ENCODE measurements at regions not wholly inside any gene's neighbourhood (a gene's known extent, or its start where the extent isn't known, plus 50 kb on each side); places are given as distances from the start of the nearest gene placed in this dataset.
A peak's percentile ranks its signal among the peaks of the same experiment; 100 is the strongest.

GRCh38 chr4:165668694-165669093 is 204.3 kb upstream of the TLL1 start:
- no peaks in the 10 kb centered on the region for H3K27me3 ChIP-seq (ENCODE audit: control insufficient read depth, extremely low read depth, insufficient read depth, low read length)
- H3K4me2 ChIP-seq (ENCODE audit: control insufficient read depth, extremely low read depth, insufficient read depth, low read depth, low read length) = no peak overlapping the region
- no peaks in the 10 kb centered on the region for H3K9me1 ChIP-seq (ENCODE audit: control insufficient read depth, extremely low read depth, insufficient read depth, low read length)
- H3K9ac ChIP-seq (ENCODE audit: control insufficient read depth, extremely low read depth, insufficient read depth, low read length) = no peak overlapping the region
- DNase-seq (ENCODE audit: low read depth, low spot score) (no peak), FAIRE-seq (peak; percentile 74)
- no peaks in the 10 kb centered on the region for H3K4me1 ChIP-seq (ENCODE audit: control insufficient read depth, extremely low read depth, insufficient read depth, low read length)
- dilution Hi-C loops (cut with MboI; ENCODE audit: extremely low pct_ligation_motif_present, low sequenced_read_pairs) = no loop called here
- no peak overlapping the region for H3K27ac ChIP-seq (ENCODE audit: control insufficient read depth, insufficient read depth, low read length)
- no peaks in the 10 kb centered on the region for H3K36me3 ChIP-seq (ENCODE audit: control insufficient read depth in 2 of 2, extremely low read depth in 1 of 2, insufficient read depth in 2 of 2, low read length in 2 of 2)
- no peak overlapping the region for H2AFZ ChIP-seq (ENCODE audit: control insufficient read depth, low read length)
- no peaks in the 10 kb centered on the region for H3K79me2 ChIP-seq (ENCODE audit: control insufficient read depth, insufficient read depth, low read length)
- no peaks in the 10 kb centered on the region for H3K9me3 ChIP-seq (ENCODE audit: control insufficient read depth, low read depth, low read length)
- H3K4me3 ChIP-seq (ENCODE audit: control insufficient read depth in 2 of 3, extremely low read depth in 1 of 3, insufficient read depth in 2 of 3, low read depth in 1 of 3, low read length in 3 of 3) = no peak overlapping the region
- H4K20me1 ChIP-seq (ENCODE audit: control insufficient read depth, extremely low read depth, insufficient read depth, low read length) = no peaks in the 10 kb centered on the region
- TF ChIP-seq CTCF (optimal IDR thresholded peaks at IDR 0.05 in 1 of 3, IDR thresholded peaks at IDR 0.05 in 1 of 3, conservative IDR thresholded peaks at IDR 0.05 in 1 of 3; ENCODE audit: extremely low read depth in 1 of 3, insufficient read depth in 2 of 3, low read length in 3 of 3) (no peak), EZH2 (IDR thresholded peaks at IDR 0.05; ENCODE audit: low read length) (no peak)

GRCh38 chr4:165677081-165677480 is 196.0 kb upstream of the TLL1 start:
- no peak overlapping the region for H3K9ac ChIP-seq (ENCODE audit: control insufficient read depth, extremely low read depth, insufficient read depth, low read length)
- no peak for DNase-seq (ENCODE audit: low read depth, low spot score)
- H3K4me3 ChIP-seq (ENCODE audit: control insufficient read depth in 2 of 3, extremely low read depth in 1 of 3, insufficient read depth in 2 of 3, low read depth in 1 of 3, low read length in 3 of 3) = no peak overlapping the region
- H3K27me3 ChIP-seq (ENCODE audit: control insufficient read depth, extremely low read depth, insufficient read depth, low read length) = no peaks in the 10 kb centered on the region
- no peaks in the 10 kb centered on the region for H3K9me1 ChIP-seq (ENCODE audit: control insufficient read depth, extremely low read depth, insufficient read depth, low read length)
- no peaks in the 10 kb centered on the region for H3K79me2 ChIP-seq (ENCODE audit: control insufficient read depth, insufficient read depth, low read length)
- no peak for FAIRE-seq
- no peaks in the 10 kb centered on the region for H3K36me3 ChIP-seq (ENCODE audit: control insufficient read depth in 2 of 2, extremely low read depth in 1 of 2, insufficient read depth in 2 of 2, low read length in 2 of 2)
- dilution Hi-C loops (cut with MboI; ENCODE audit: extremely low pct_ligation_motif_present, low sequenced_read_pairs) = no loop called here
- TF ChIP-seq EZH2 (IDR thresholded peaks at IDR 0.05; ENCODE audit: low read length) (no peak), CTCF (optimal IDR thresholded peaks at IDR 0.05 in 1 of 3, IDR thresholded peaks at IDR 0.05 in 1 of 3, conservative IDR thresholded peaks at IDR 0.05 in 1 of 3; ENCODE audit: extremely low read depth in 1 of 3, insufficient read depth in 2 of 3, low read length in 3 of 3) (no peak)
- H3K9me3 ChIP-seq (ENCODE audit: control insufficient read depth, low read depth, low read length) = no peaks in the 10 kb centered on the region
- no peaks in the 10 kb centered on the region for H4K20me1 ChIP-seq (ENCODE audit: control insufficient read depth, extremely low read depth, insufficient read depth, low read length)
- no peak overlapping the region for H2AFZ ChIP-seq (ENCODE audit: control insufficient read depth, low read length)
- peaks cover 4% of the 10 kb centered on the region for H3K4me1 ChIP-seq (ENCODE audit: control insufficient read depth, extremely low read depth, insufficient read depth, low read length)
- H3K4me2 ChIP-seq (ENCODE audit: control insufficient read depth, extremely low read depth, insufficient read depth, low read depth, low read length) = no peak overlapping the region
- H3K27ac ChIP-seq (ENCODE audit: control insufficient read depth, insufficient read depth, low read length) = no peak overlapping the region
